ENCODE measurements at regions not wholly inside any gene's neighbourhood (a gene's known extent, or its start where the extent isn't known, plus 50 kb on each side); places are given as distances from the start of the nearest gene placed in this dataset.

DNA sequence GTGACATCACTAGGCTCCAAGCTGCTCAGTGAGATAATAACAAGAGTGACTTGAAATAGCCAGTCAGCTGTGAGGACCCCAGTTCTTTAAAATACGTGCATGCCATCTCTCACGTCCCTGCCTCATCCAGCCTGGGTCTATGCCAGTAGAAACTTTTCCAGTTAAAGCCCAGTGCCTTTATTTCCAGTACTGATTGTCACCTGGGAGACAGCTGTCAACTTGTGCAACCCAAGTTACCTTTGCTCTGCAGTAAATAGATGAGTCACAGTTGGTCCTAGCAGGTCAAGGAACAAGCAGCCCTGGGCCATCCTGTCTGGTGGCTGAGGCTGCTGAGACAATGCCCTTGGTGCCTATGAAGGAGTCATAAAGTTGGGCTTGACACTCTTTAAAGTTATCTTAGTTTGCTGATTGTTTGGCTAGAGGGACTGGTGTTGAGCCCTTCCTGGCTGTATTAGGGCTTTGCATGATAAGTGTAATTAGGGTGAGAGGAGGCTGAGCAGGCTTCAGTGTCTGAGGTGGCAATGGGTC, 228.7 kb downstream of the LACC1 start:
- ChIA-PET CTCF (ENCODE audit: partially characterized antibody) (no interaction called here), POLR2A (ENCODE audit: partially characterized antibody) (no interaction called here)
- no peak overlapping the region for H2BK120ac ChIP-seq (replicated peaks; ENCODE audit: low read depth, low read length)
- H4K91ac ChIP-seq (replicated peaks; ENCODE audit: insufficient read length, low read length): no peak overlapping the region
- H3K79me1 ChIP-seq (ENCODE audit: low read depth, low read length): no peaks in the 10 kb centered on the region
- no peak overlapping the region for H3K4me2 ChIP-seq (ENCODE audit: insufficient read depth in 1 of 2, low read depth in 2 of 2, low read length in 2 of 2)
- H3K4me1 ChIP-seq (replicated peaks in 1 of 4; ENCODE audit: control insufficient read depth in 3 of 4, insufficient read depth in 4 of 4, low read length in 3 of 4): peaks cover 0 to 6% (median 0%) of the 10 kb centered on the region in 4 experiments; a peak in 2 of 7 replicates
- no peak overlapping the region for H4K5ac ChIP-seq (ENCODE audit: insufficient read length, low read depth, low read length)
- H2AK5ac ChIP-seq (ENCODE audit: low read depth, low read length): no peak overlapping the region
- H3K79me2 ChIP-seq (ENCODE audit: control insufficient read depth in 1 of 2, insufficient read depth in 2 of 2, low read length in 2 of 2): no peaks in the 10 kb centered on the region
- no peaks in the 10 kb centered on the region for H3K9me3 ChIP-seq (ENCODE audit: insufficient read depth in 2 of 2, low read depth in 1 of 2, low read length in 1 of 2)
- no peaks in the 10 kb centered on the region for H3K23me2 ChIP-seq (ENCODE audit: low read depth, low read length)
- no peak overlapping the region for H3K4ac ChIP-seq (replicated peaks; ENCODE audit: insufficient read length, low read depth, low read length)
- no peaks in the 10 kb centered on the region for H3K36me3 ChIP-seq (ENCODE audit: control insufficient read depth in 2 of 4, insufficient read depth in 4 of 4, low read length in 3 of 4)
- no peak overlapping the region for H3K4me3 ChIP-seq (ENCODE audit: extremely low read depth in 1 of 4, insufficient read depth in 2 of 4, low read depth in 3 of 4, low read length in 4 of 4)
- H3K27ac ChIP-seq (ENCODE audit: low read depth, low read length): no peak overlapping the region
- H2BK5ac ChIP-seq (ENCODE audit: low read depth, low read length): no peak overlapping the region
- no peak overlapping the region for H3K18ac ChIP-seq (ENCODE audit: extremely low read depth, low read length)
- no peak overlapping the region for H2BK20ac ChIP-seq (ENCODE audit: low read length)
- DNase-seq (ENCODE audit: low read depth in 1 of 2, low spot score in 2 of 2) (no peak), FAIRE-seq (no peak)
- no peak overlapping the region for H2BK15ac ChIP-seq (ENCODE audit: low read length)
- no peak overlapping the region for H3K23ac ChIP-seq (ENCODE audit: insufficient read length)
- no peak overlapping the region for H3K56ac ChIP-seq (replicated peaks; ENCODE audit: insufficient read length, low read depth, low read length)
- no peaks in the 10 kb centered on the region for H4K20me1 ChIP-seq (replicated peaks in 1 of 2; ENCODE audit: control insufficient read depth in 1 of 2, insufficient read depth in 2 of 2, low read length in 2 of 2)
- no peak overlapping the region for H3K9ac ChIP-seq (replicated peaks in 1 of 4; ENCODE audit: extremely low read depth in 1 of 4, low read depth in 3 of 4, low read length in 3 of 4)
- no peak overlapping the region for H2BK12ac ChIP-seq (ENCODE audit: low read depth, low read length)
- H2AFZ ChIP-seq (ENCODE audit: low read length): no peak overlapping the region
- no peak overlapping the region for H4K8ac ChIP-seq (ENCODE audit: extremely low read depth, insufficient read depth, low read length)
- H3K14ac ChIP-seq (ENCODE audit: insufficient read length): no peak overlapping the region
- WGBS, 2 experiments (ENCODE audit: extremely low coverage in 1 of 2, insufficient coverage in 1 of 2, insufficient read length in 1 of 2, insufficient replicate concordance in 2 of 2, low coverage in 1 of 2, low lambda C conversion rate in 2 of 2, missing lambda C conversion rate in 1 of 2): 93% methylated on average over 2 of the region's 2 CpGs; no CpG with 5 or more reads in 1 of the 2 experiments
- H3K27me3 ChIP-seq (replicated peaks in 1 of 4; ENCODE audit: control insufficient read depth in 3 of 4, extremely low read depth in 1 of 4, insufficient read depth in 3 of 4, low read length in 3 of 4): no peaks in the 10 kb centered on the region
- no peak for TF ChIP-seq CBX5 (IDR thresholded peaks at IDR 0.05; ENCODE audit: low read depth, low read length)
